HEK293T (cell line): ENCODE measurements at regions not wholly inside any gene's neighbourhood (a gene's known extent, or its start where the extent isn't known, plus 50 kb on each side); places are given as distances from the start of the nearest gene placed in this dataset.
"Not testable (repeated sequence)": the region's sequence is repeated elsewhere in the genome, so short reads cannot be mapped to it uniquely, and the experiment has no call there.

ENCODE experiments used
- CTCF ChIA-PET: fragments of 350-600 bp; formaldehyde crosslinking; extraction: SDS; loops from one replicate; lab custom pipeline; 2021; ENCODE audit warnings: antibody characterized with exemption, inconsistent platforms; lab: Yijun Ruan, JAX
- POLR2A ChIA-PET: fragments of 350-600 bp; formaldehyde crosslinking; extraction: SDS; loops from one replicate; lab custom pipeline; 2020; ENCODE audit warnings: antibody characterized with exemption, inconsistent platforms; lab: Yijun Ruan, JAX
- DNase-seq: peaks from one replicate; pipeline ENCODE4 v3.0.0; 2012; ENCODE audit warnings: mixed read lengths; ENCODE audit errors: extremely low spot score
- ARNT ChIP-seq: fragments of 450-650 bp; IDR thresholded peaks from 2 replicates; pipeline ENCODE4 v1.6.1; 2017; ENCODE audit warnings: mild to moderate bottlenecking
- BHLHE40 ChIP-seq: fragments of 450-650 bp; IDR thresholded peaks from 2 replicates; pipeline ENCODE4 v1.6.1; 2016; ENCODE audit warnings: mild to moderate bottlenecking, moderate library complexity, borderline replicate concordance
- CTBP1 ChIP-seq: fragments of 450-650 bp; IDR thresholded peaks from 2 replicates; pipeline ENCODE4 v1.6.1; 2016; ENCODE audit warnings: borderline replicate concordance
- ELF4 ChIP-seq: fragments of 450-650 bp; IDR thresholded peaks from 2 replicates; pipeline ENCODE4 v1.6.1; 2017; ENCODE audit warnings: antibody characterized with exemption
- FOXA1 ChIP-seq: fragments of 450-650 bp; IDR thresholded peaks from 2 replicates; pipeline ENCODE4 v1.6.1; 2016; ENCODE audit warnings: mild to moderate bottlenecking
- FOXK2 ChIP-seq: fragments of 450-650 bp; IDR thresholded peaks from 2 replicates; pipeline ENCODE4 v1.6.1; 2016; ENCODE audit warnings: mild to moderate bottlenecking
- FOXM1 ChIP-seq: fragments of 450-650 bp; IDR thresholded peaks from 2 replicates; pipeline ENCODE4 v1.6.1; 2017; ENCODE audit warnings: mild to moderate bottlenecking, borderline replicate concordance
- HDGF ChIP-seq: fragments of 450-650 bp; IDR thresholded peaks from 2 replicates; pipeline ENCODE4 v1.6.1; 2017; ENCODE audit warnings: antibody characterized with exemption, borderline replicate concordance
- L3MBTL2 ChIP-seq: fragments of 450-650 bp; conservative IDR thresholded peaks from 2 replicates; pipeline ENCODE4 v1.6.1; 2016; ENCODE audit warnings: mild to moderate bottlenecking
- LEF1 ChIP-seq: fragments of 450-650 bp; IDR thresholded peaks from 2 replicates; pipeline ENCODE4 v1.6.1; 2017; ENCODE audit warnings: mild to moderate bottlenecking, borderline replicate concordance
- NFRKB ChIP-seq: fragments of 450-650 bp; IDR thresholded peaks from 2 replicates; pipeline ENCODE4 v1.6.1; 2016; ENCODE audit warnings: mild to moderate bottlenecking, moderate library complexity
- PKNOX1 ChIP-seq: fragments of 450-650 bp; IDR thresholded peaks from 2 replicates; pipeline ENCODE4 v1.6.1; 2016
- SP1 ChIP-seq: fragments of 450-650 bp; IDR thresholded peaks from 2 replicates; pipeline ENCODE4 v1.6.1; 2017
- SUZ12 ChIP-seq: fragments of 450-650 bp; IDR thresholded peaks from 2 replicates; pipeline ENCODE4 v1.6.1; 2016; ENCODE audit warnings: mild to moderate bottlenecking
- TARDBP ChIP-seq: fragments of 450-650 bp; IDR thresholded peaks from 2 replicates; pipeline ENCODE4 v1.6.1; 2016
- ZNF384 ChIP-seq: fragments of 450-650 bp; IDR thresholded peaks from 2 replicates; pipeline ENCODE4 v1.6.1; 2016

DNA sequence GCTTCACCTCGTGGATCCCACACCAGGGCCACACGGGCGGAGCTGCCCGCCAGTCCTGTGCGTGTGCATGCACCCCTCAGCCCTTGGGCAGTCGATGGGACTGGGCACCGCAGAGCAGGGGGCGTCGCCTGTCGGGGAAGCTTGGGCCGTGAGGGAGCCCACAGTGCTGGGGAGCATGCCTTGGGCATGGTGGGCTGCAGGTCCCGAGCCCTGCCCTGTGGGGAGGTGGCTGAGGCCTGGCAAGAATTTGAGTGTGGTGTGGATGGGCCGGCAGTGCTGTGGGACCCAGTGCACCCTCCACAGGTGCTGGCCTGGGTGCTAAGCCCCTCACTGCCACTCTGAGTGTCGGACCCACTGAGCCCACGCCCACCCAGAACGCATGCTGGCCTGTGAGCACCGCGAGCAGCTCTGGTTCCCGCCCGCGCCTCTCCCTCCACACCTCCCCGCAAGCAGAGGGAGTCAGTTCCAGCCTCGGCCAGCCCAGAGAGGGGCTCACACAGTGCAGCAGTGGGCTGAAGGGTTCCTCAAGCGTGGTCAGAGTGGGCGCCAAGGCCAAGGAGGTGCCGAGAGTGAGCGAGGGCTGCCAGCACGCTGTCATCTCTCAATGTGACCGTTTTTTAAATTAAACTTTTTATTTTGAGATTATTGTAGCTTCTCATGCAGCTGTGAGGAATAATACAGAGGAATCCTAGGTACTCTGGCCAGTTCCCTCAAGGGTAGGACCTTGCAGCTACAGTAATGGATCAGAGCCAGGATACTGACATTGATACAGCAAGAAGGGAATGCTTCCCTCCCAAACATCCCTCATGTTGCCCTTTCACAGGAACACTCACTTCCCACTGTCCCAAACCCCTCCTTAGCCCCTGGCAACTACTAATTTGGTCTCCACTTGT lies 127.7 kb downstream of the CRYBB2 start:
- ChIA-PET CTCF (no interaction called here), POLR2A (no interaction called here)
- DNase-seq = no peak
- TF ChIP-seq FOXA1 (no peak), ARNT (no peak), PKNOX1 (no peak), TARDBP (no peak), LEF1 (no peak), SUZ12 (no peak), ZNF384 (no peak), L3MBTL2 (no peak), CTBP1 (no peak), SP1 (no peak), HDGF (no peak), NFRKB (no peak), FOXK2 (no peak), ELF4 (no peak), FOXM1 (no peak), BHLHE40 (no peak)

DNA sequence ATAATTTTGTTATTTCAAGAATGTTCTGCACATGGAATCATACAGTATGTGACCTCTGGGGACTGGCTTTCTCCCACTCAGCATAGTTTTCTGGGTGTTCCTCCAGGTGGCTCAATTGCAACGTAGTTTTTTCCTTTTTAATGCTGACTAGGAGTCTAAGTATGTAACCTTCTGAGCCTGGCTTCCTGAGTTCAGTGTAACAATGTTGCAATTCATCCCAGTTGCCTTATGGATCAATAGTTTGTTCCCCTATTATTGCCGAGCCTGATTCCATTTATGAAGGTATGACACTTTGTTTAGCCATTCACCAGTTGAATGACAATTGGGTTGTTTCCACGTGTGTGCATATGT lies 128.3 kb downstream of the CRYBB2 start:
- ChIA-PET POLR2A (no interaction called here), CTCF (interaction anchor here (0.8 to 1.0 kb wide), 2 partner anchors 9 to 14 kb away, joined by 3 read pairs; no protein-coding TSS in a partner anchor)
- no peak for DNase-seq
- no peak for TF ChIP-seq LEF1
- no peak for TF ChIP-seq NFRKB
- no peak for TF ChIP-seq L3MBTL2
- no peak for TF ChIP-seq SUZ12
- no peak for TF ChIP-seq PKNOX1
- no peak for TF ChIP-seq FOXA1
- TF ChIP-seq TARDBP = no peak
- no peak for TF ChIP-seq SP1
- no peak for TF ChIP-seq ARNT
- no peak for TF ChIP-seq FOXM1

DNA sequence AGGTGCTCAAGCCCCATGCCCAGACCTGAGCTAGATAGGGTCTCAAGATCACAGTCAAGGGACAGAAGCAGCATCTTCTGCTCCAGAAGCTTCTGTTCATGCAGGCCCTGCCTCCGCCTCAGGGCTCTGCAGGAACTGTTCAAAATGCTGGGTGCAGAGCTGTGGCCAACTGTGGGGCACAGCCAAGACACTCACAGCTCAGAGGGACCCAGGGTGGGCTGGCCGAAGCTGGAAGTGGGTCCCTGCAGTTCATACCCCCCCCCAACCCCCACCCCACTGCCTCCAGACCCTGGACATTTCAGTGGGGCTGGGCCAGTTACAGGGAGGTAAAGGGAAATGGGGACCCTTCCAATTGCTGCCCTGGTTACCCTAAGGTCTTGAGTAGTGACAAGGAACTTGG lies 129.0 kb downstream of the CRYBB2 start:
- DNase-seq = no peak
- ChIA-PET POLR2A (no interaction called here), CTCF (interaction anchor here (0.8 to 1.0 kb wide), 2 partner anchors 9 to 15 kb away, joined by 3 read pairs; no protein-coding TSS in a partner anchor)
- TF ChIP-seq ELF4 = no peak
- TF ChIP-seq TARDBP = no peak
- no peak for TF ChIP-seq FOXA1
- TF ChIP-seq PKNOX1 = no peak
- no peak for TF ChIP-seq FOXM1
- TF ChIP-seq SUZ12 = no peak
- no peak for TF ChIP-seq FOXK2
- no peak for TF ChIP-seq CTBP1
- TF ChIP-seq LEF1 = no peak
- TF ChIP-seq SP1 = no peak
- TF ChIP-seq BHLHE40 = no peak
- no peak for TF ChIP-seq L3MBTL2
- TF ChIP-seq NFRKB = no peak
- no peak for TF ChIP-seq HDGF
- TF ChIP-seq ZNF384 = no peak
- no peak for TF ChIP-seq ARNT

- CTCF ChIA-PET = interaction anchor here (1.5 kb wide), 1 partner anchor 15 kb away, joined by 7 read pairs; no protein-coding TSS in a partner anchor
- DNase-seq, POLR2A ChIA-PET: not testable (repeated sequence)
These were observed 129.6 kb downstream of the CRYBB2 start for GRCh38 chr22:25348996-25349395.

DNA sequence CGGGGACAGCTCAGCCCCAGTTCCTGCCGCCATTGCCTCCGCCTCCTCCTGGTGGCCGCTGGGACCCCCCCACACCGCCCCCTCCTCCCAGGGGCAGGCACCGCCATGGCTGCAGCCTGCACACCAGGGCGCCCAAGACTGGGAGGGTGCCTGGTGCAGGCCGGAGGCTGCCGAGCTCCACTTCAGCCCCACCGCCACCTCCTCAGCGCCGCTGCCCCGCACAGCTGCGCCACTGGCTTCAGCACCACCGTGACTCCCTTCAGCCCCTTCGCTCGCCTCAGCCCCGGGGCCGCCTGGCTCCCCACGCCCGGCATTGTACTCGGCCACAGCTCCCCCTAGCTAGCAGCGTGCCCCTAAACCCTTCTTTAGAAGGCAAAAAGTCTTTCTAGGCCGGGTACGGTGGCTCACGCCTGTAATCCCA lies 131.1 kb downstream of the CRYBB2 start:
- ChIA-PET CTCF (no interaction called here), POLR2A (no interaction called here)
- DNase-seq = no peak
- TF ChIP-seq SP1 (no peak), ZNF384 (no peak), FOXK2 (no peak), HDGF (no peak), ELF4 (no peak), LEF1 (no peak), FOXM1 (no peak), BHLHE40 (no peak), SUZ12 (no peak), TARDBP (no peak), ARNT (no peak), CTBP1 (no peak), L3MBTL2 (no peak)

- no peak for DNase-seq
- ChIA-PET POLR2A (no interaction called here), CTCF (no interaction called here)
- TF ChIP-seq FOXA1 (no peak), L3MBTL2 (no peak), FOXM1 (no peak), PKNOX1 (no peak), SUZ12 (no peak), FOXK2 (no peak), SP1 (no peak), BHLHE40 (no peak), CTBP1 (no peak), NFRKB (no peak)
These were observed 132.3 kb downstream of the CRYBB2 start for GRCh38 chr22:25351631-25352293.
